ENCODE measurements at regions not wholly inside any gene's neighbourhood (a gene's known extent, or its start where the extent isn't known, plus 50 kb on each side); places are given as distances from the start of the nearest gene placed in this dataset.

- DNase-seq (ENCODE audit: low read depth in 1 of 2, low spot score in 2 of 2) = no peak
- Histone ChIP-seq H3K36me3 (no peaks in the 10 kb centered on the region), H3K9me3 (replicated peaks) (no peaks in the 10 kb centered on the region), H3K27me3 (replicated peaks) (no peaks in the 10 kb centered on the region), H3K4me1 (replicated peaks) (peaks cover 63% of the 10 kb centered on the region), H3K4me3 (no peak overlapping the region), H3K27ac (peak overlapping the region; percentile 85)
These were observed 200.3 kb upstream of the MCTP2 start for GRCh38 chr15:94031072-94031471.

- peak overlapping the region; percentile 85 for H3K27ac ChIP-seq
- no peak overlapping the region for H3K4me3 ChIP-seq
- H3K4me1 ChIP-seq (replicated peaks) = peaks cover 70% of the 10 kb centered on the region
- H3K36me3 ChIP-seq = no peaks in the 10 kb centered on the region
- no peaks in the 10 kb centered on the region for H3K27me3 ChIP-seq (replicated peaks)
- H3K9me3 ChIP-seq (replicated peaks) = no peaks in the 10 kb centered on the region
- peak; percentile 89 to 96 for DNase-seq (ENCODE audit: low read depth in 1 of 2, low spot score in 2 of 2)
These were observed 201.9 kb upstream of the MCTP2 start for GRCh38 chr15:94029495-94029894.

- DNase-seq (ENCODE audit: low read depth in 1 of 2, low spot score in 2 of 2) = peak in 1 of 2 experiments; percentile 46
- no peaks in the 10 kb centered on the region for H3K9me3 ChIP-seq (replicated peaks)
- peaks cover 70% of the 10 kb centered on the region for H3K4me1 ChIP-seq (replicated peaks)
- no peaks in the 10 kb centered on the region for H3K36me3 ChIP-seq
- peak overlapping the region; percentile 94 for H3K27ac ChIP-seq
- no peak overlapping the region for H3K4me3 ChIP-seq
- no peaks in the 10 kb centered on the region for H3K27me3 ChIP-seq (replicated peaks)
These were observed 202.6 kb upstream of the MCTP2 start for GRCh38 chr15:94028809-94029208.

- DNase-seq (ENCODE audit: low read depth in 1 of 2, low spot score in 2 of 2) = no peak
- Histone ChIP-seq H3K27me3 (replicated peaks) (no peaks in the 10 kb centered on the region), H3K36me3 (no peaks in the 10 kb centered on the region), H3K9me3 (replicated peaks) (no peaks in the 10 kb centered on the region), H3K27ac (peak overlapping the region; percentile 94), H3K4me3 (no peak overlapping the region), H3K4me1 (replicated peaks) (peaks cover 70% of the 10 kb centered on the region)
These were observed 203.2 kb upstream of the MCTP2 start for GRCh38 chr15:94028121-94028520.

GRCh38 chr15:94027581-94027980 is 203.8 kb upstream of the MCTP2 start:
- H3K27me3 ChIP-seq (replicated peaks) = no peaks in the 10 kb centered on the region
- DNase-seq (ENCODE audit: low read depth in 1 of 2, low spot score in 2 of 2) = peak in 1 of 2 experiments; percentile 45
- peak overlapping the region; percentile 94 for H3K27ac ChIP-seq
- no peak overlapping the region for H3K4me3 ChIP-seq
- no peaks in the 10 kb centered on the region for H3K36me3 ChIP-seq
- H3K9me3 ChIP-seq (replicated peaks) = no peaks in the 10 kb centered on the region
- peaks cover 69% of the 10 kb centered on the region for H3K4me1 ChIP-seq (replicated peaks)

- Histone ChIP-seq H3K27ac (peak overlapping the region; percentile 94), H3K4me1 (replicated peaks) (peaks cover 65% of the 10 kb centered on the region), H3K27me3 (replicated peaks) (no peaks in the 10 kb centered on the region), H3K9me3 (replicated peaks) (no peaks in the 10 kb centered on the region), H3K4me3 (peak overlapping the region; percentile 3; the same call in 1 of the 2 replicates), H3K36me3 (no peaks in the 10 kb centered on the region)
- DNase-seq (ENCODE audit: low read depth in 1 of 2, low spot score in 2 of 2) = peak; percentile 80 to 95
These were observed 204.7 kb upstream of the MCTP2 start for GRCh38 chr15:94026458-94027304.

GRCh38 chr15:94023531-94023930 is 207.8 kb upstream of the MCTP2 start:
- Histone ChIP-seq H3K27ac (no peak overlapping the region), H3K9me3 (replicated peaks) (no peaks in the 10 kb centered on the region), H3K36me3 (no peaks in the 10 kb centered on the region), H3K4me1 (replicated peaks) (peaks cover 47% of the 10 kb centered on the region), H3K4me3 (no peak overlapping the region), H3K27me3 (replicated peaks) (no peaks in the 10 kb centered on the region)
- no peak for DNase-seq (ENCODE audit: low read depth in 1 of 2, low spot score in 2 of 2)

- H3K4me3 ChIP-seq = no peak overlapping the region
- H3K27ac ChIP-seq = no peak overlapping the region
- no peaks in the 10 kb centered on the region for H3K9me3 ChIP-seq (replicated peaks)
- peaks cover 30% of the 10 kb centered on the region for H3K4me1 ChIP-seq (replicated peaks)
- no peaks in the 10 kb centered on the region for H3K36me3 ChIP-seq
- DNase-seq (ENCODE audit: low read depth in 1 of 2, low spot score in 2 of 2) = no peak
- no peaks in the 10 kb centered on the region for H3K27me3 ChIP-seq (replicated peaks)
These were observed 209.6 kb upstream of the MCTP2 start for GRCh38 chr15:94021621-94022320.

- DNase-seq (ENCODE audit: low read depth in 1 of 2, low spot score in 2 of 2) = no peak
- Histone ChIP-seq H3K27ac (no peak overlapping the region), H3K4me3 (no peak overlapping the region), H3K27me3 (replicated peaks) (no peaks in the 10 kb centered on the region), H3K36me3 (no peaks in the 10 kb centered on the region), H3K9me3 (replicated peaks) (0 out of 2 replicates have a peak, but pooled peaks cover 4% of the 10 kb centered on the region), H3K4me1 (replicated peaks) (peaks cover 24% of the 10 kb centered on the region)
These were observed 212.3 kb upstream of the MCTP2 start for GRCh38 chr15:94019062-94019461.

GRCh38 chr15:94015324-94015723 is 216.0 kb upstream of the MCTP2 start:
- H3K4me1 ChIP-seq (replicated peaks) = peaks cover 8% of the 10 kb centered on the region; the same call in 1 of the 2 replicates
- H3K27ac ChIP-seq = no peak overlapping the region
- no peaks in the 10 kb centered on the region for H3K27me3 ChIP-seq (replicated peaks)
- DNase-seq (ENCODE audit: low read depth in 1 of 2, low spot score in 2 of 2) = no peak
- 0 out of 2 replicates have a peak, but pooled peaks cover 4% of the 10 kb centered on the region for H3K9me3 ChIP-seq (replicated peaks)
- no peaks in the 10 kb centered on the region for H3K36me3 ChIP-seq
- no peak overlapping the region for H3K4me3 ChIP-seq

GRCh38 chr15:94008104-94009074 is 223.0 kb upstream of the MCTP2 start:
- no peaks in the 10 kb centered on the region for H3K27me3 ChIP-seq (replicated peaks)
- no peak overlapping the region for H3K27ac ChIP-seq
- H3K4me1 ChIP-seq (replicated peaks) = no peaks in the 10 kb centered on the region
- DNase-seq (ENCODE audit: low read depth in 1 of 2, low spot score in 2 of 2) = no peak
- H3K36me3 ChIP-seq = no peaks in the 10 kb centered on the region
- no peak overlapping the region for H3K4me3 ChIP-seq
- H3K9me3 ChIP-seq (replicated peaks) = no peaks in the 10 kb centered on the region

- Histone ChIP-seq H3K27ac (no peak overlapping the region), H3K36me3 (no peaks in the 10 kb centered on the region), H3K4me3 (no peak overlapping the region), H3K9me3 (replicated peaks) (no peaks in the 10 kb centered on the region), H3K4me1 (replicated peaks) (no peaks in the 10 kb centered on the region), H3K27me3 (replicated peaks) (no peaks in the 10 kb centered on the region)
- no peak for DNase-seq (ENCODE audit: low read depth in 1 of 2, low spot score in 2 of 2)
These were observed 226.7 kb upstream of the MCTP2 start for GRCh38 chr15:94004697-94005096.

GRCh38 chr15:94002041-94002440 is 229.3 kb upstream of the MCTP2 start:
- no peaks in the 10 kb centered on the region for H3K36me3 ChIP-seq
- H3K4me3 ChIP-seq = no peak overlapping the region
- no peak for DNase-seq (ENCODE audit: low read depth in 1 of 2, low spot score in 2 of 2)
- H3K27me3 ChIP-seq (replicated peaks) = no peaks in the 10 kb centered on the region
- no peaks in the 10 kb centered on the region for H3K4me1 ChIP-seq (replicated peaks)
- no peaks in the 10 kb centered on the region for H3K9me3 ChIP-seq (replicated peaks)
- H3K27ac ChIP-seq = no peak overlapping the region

Measured in SJSA1 (cell line).